Transverse colon (tissue), 4 donors: ENCODE measurements at regions not wholly inside any gene's neighbourhood (a gene's known extent, or its start where the extent isn't known, plus 50 kb on each side); places are given as distances from the start of the nearest gene placed in this dataset.

Source experiments
- CTCF ChIP-seq, 5 experiments: fragments of 200-600 bp in 3 of 5; fragments of 450-650 bp in 2 of 5; sonication (generic) in 3 of 5; IDR thresholded peaks; 1 replicate in 2 of 5; 2 replicates in 3 of 5; pipeline ENCODE4 v1.5.1; 2016 to 2017; ENCODE audit warnings: antibody characterized with exemption in 5 of 5, inconsistent platforms in 3 of 5, mild to moderate bottlenecking in 2 of 5, moderate library complexity in 1 of 5
- EP300 ChIP-seq: sonication (generic); formaldehyde crosslinking; IDR thresholded peaks from one replicate; pipeline ENCODE4 v1.6.1; 2017; ENCODE audit warnings: antibody characterized with exemption, low read depth
- POLR2A ChIP-seq: fragments of 450-650 bp; IDR thresholded peaks from one replicate; pipeline ENCODE4 v1.6.1; 2016; ENCODE audit warnings: antibody characterized with exemption, mild to moderate bottlenecking, moderate library complexity
- POLR2AphosphoS5 ChIP-seq, 3 donors: sonication (generic); formaldehyde crosslinking; IDR thresholded peaks; one replicate each; pipeline ENCODE4 v1.6.1; 2016; ENCODE audit warnings: antibody characterized with exemption in 3 of 3

- no peak for TF ChIP-seq POLR2A
- TF ChIP-seq CTCF (IDR thresholded peaks at IDR 0.05), result no peak
- no peak for TF ChIP-seq EP300
- TF ChIP-seq POLR2AphosphoS5 (IDR thresholded peaks at IDR 0.05), result no peak
Measured at GRCh38 chr5:159641371-159642039, 274.8 kb upstream of the ADRA1B start.
